ENCODE measurements at regions not wholly inside any gene's neighbourhood (a gene's known extent, or its start where the extent isn't known, plus 50 kb on each side); places are given as distances from the start of the nearest gene placed in this dataset.

- DNase-seq (ENCODE audit: low read depth in 2 of 2, low spot score in 1 of 2), result no peak
These were observed 410.3 kb upstream of the SLC24A2 start for GRCh38 chr9:20199111-20199510.

- no peak for DNase-seq (ENCODE audit: low read depth in 2 of 2, low spot score in 1 of 2)
These were observed 409.3 kb upstream of the SLC24A2 start for GRCh38 chr9:20197976-20198685.

GRCh38 chr9:20191228-20191840, 402.5 kb upstream of the SLC24A2 start:
- no peak for DNase-seq (ENCODE audit: low read depth in 2 of 2, low spot score in 1 of 2)

- DNase-seq (ENCODE audit: low read depth in 2 of 2, low spot score in 1 of 2), result no peak
These were observed 401.0 kb upstream of the SLC24A2 start for GRCh38 chr9:20189871-20190270.

- no peak for DNase-seq (ENCODE audit: low read depth in 2 of 2, low spot score in 1 of 2)
These were observed 400.0 kb upstream of the SLC24A2 start for GRCh38 chr9:20188616-20189369.

- DNase-seq (ENCODE audit: low read depth in 2 of 2, low spot score in 1 of 2), result no peak
These were observed 398.5 kb upstream of the SLC24A2 start for GRCh38 chr9:20187318-20187717.

- DNase-seq (ENCODE audit: low read depth in 2 of 2, low spot score in 1 of 2), result no peak
These were observed 398.0 kb upstream of the SLC24A2 start for GRCh38 chr9:20186823-20187222.

- no peak for DNase-seq (ENCODE audit: low read depth in 2 of 2, low spot score in 1 of 2)
These were observed 397.4 kb upstream of the SLC24A2 start for GRCh38 chr9:20186231-20186630.

- DNase-seq (ENCODE audit: low read depth in 2 of 2, low spot score in 1 of 2), result no peak
These were observed 395.7 kb upstream of the SLC24A2 start for GRCh38 chr9:20184541-20184940.

GRCh38 chr9:20178679-20179078, 389.8 kb upstream of the SLC24A2 start:
- DNase-seq (ENCODE audit: low read depth in 2 of 2, low spot score in 1 of 2), result no peak

- no peak for DNase-seq (ENCODE audit: low read depth in 2 of 2, low spot score in 1 of 2)
These were observed 389.4 kb upstream of the SLC24A2 start for GRCh38 chr9:20178197-20178596.

GRCh38 chr9:20170122-20170521, 381.3 kb upstream of the SLC24A2 start:
- DNase-seq (ENCODE audit: low read depth in 2 of 2, low spot score in 1 of 2), result no peak

GRCh38 chr9:20152151-20152725, 363.4 kb upstream of the SLC24A2 start:
- no peak for DNase-seq (ENCODE audit: low read depth in 2 of 2, low spot score in 1 of 2)

GRCh38 chr9:20148416-20148815, 359.6 kb upstream of the SLC24A2 start:
- DNase-seq (ENCODE audit: low read depth in 2 of 2, low spot score in 1 of 2), result no peak

- no peak for DNase-seq (ENCODE audit: low read depth in 2 of 2, low spot score in 1 of 2)
These were observed 355.4 kb upstream of the SLC24A2 start for GRCh38 chr9:20144197-20144596.

- no peak for DNase-seq (ENCODE audit: low read depth in 2 of 2, low spot score in 1 of 2)
These were observed 351.0 kb upstream of the SLC24A2 start for GRCh38 chr9:20139763-20140290.

GRCh38 chr9:20138841-20139240, 350.0 kb upstream of the SLC24A2 start:
- DNase-seq (ENCODE audit: low read depth in 2 of 2, low spot score in 1 of 2), result no peak

- DNase-seq (ENCODE audit: low read depth in 2 of 2, low spot score in 1 of 2), result no peak
These were observed 349.3 kb upstream of the SLC24A2 start for GRCh38 chr9:20138116-20138515.

- DNase-seq (ENCODE audit: low read depth in 2 of 2, low spot score in 1 of 2), result no peak
These were observed 348.6 kb upstream of the SLC24A2 start for GRCh38 chr9:20137425-20137824.

GRCh38 chr9:20135119-20135697, 346.4 kb upstream of the SLC24A2 start:
- DNase-seq (ENCODE audit: low read depth in 2 of 2, low spot score in 1 of 2), result no peak

GRCh38 chr9:20125727-20126126, 336.9 kb upstream of the SLC24A2 start:
- no peak for DNase-seq (ENCODE audit: low read depth in 2 of 2, low spot score in 1 of 2)
